PFSK-1 (cell line): ENCODE measurements at regions not wholly inside any gene's neighbourhood (a gene's known extent, or its start where the extent isn't known, plus 50 kb on each side); places are given as distances from the start of the nearest gene placed in this dataset.

Experiments
- FOXP2 ChIP-seq: optimal IDR thresholded peaks from 2 replicates; pipeline ENCODE3; 2011; ENCODE audit warnings: borderline replicate concordance, control low read depth, inconsistent platforms; ENCODE audit not compliant: insufficient read depth; ENCODE audit errors: extremely low read length, extremely low read depth
- POLR2AphosphoS5 ChIP-seq: IDR thresholded peaks from 2 replicates; pipeline ENCODE4 v1.6.1; 2012; ENCODE audit warnings: low read depth, mild to moderate bottlenecking, control low read depth, low read length, moderate library complexity
- REST ChIP-seq, 2 experiments: IDR thresholded peaks; 2 replicates each; pipeline versions ENCODE4 v1.6.1 to v1.8.0; 2011 to 2012; ENCODE audit warnings: low read depth in 2 of 2, low read length in 2 of 2, control low read depth in 1 of 2, inconsistent platforms in 1 of 2, mild to moderate bottlenecking in 1 of 2, moderate library complexity in 1 of 2; ENCODE audit not compliant: insufficient read depth in 1 of 2
- SIN3A ChIP-seq: IDR thresholded peaks from 2 replicates; pipeline ENCODE4 v1.6.1; 2012; ENCODE audit warnings: mild to moderate bottlenecking, low read length, moderate library complexity, borderline replicate concordance; ENCODE audit not compliant: insufficient read depth
- TAF1 ChIP-seq: IDR thresholded peaks from 2 replicates; pipeline ENCODE4 v1.6.1; 2012; ENCODE audit warnings: low read length, control low read depth, borderline replicate concordance; ENCODE audit not compliant: insufficient read depth

GRCh38 chr3:18740631-18741583, 315.8 kb upstream of the SATB1 start:
- no peak for TF ChIP-seq POLR2AphosphoS5
- no peak for TF ChIP-seq SIN3A
- TF ChIP-seq TAF1: no peak

GRCh38 chr3:18739099-18739433, 313.9 kb upstream of the SATB1 start:
- TF ChIP-seq TAF1: no peak

GRCh38 chr3:18738393-18739098, 313.4 kb upstream of the SATB1 start:
- TF ChIP-seq TAF1 (no peak), REST (IDR thresholded peaks at IDR 0.05; ENCODE audit: insufficient read depth in 1 of 2, low read depth in 2 of 2, low read length in 2 of 2) (no peak), SIN3A (no peak), FOXP2 (no peak), POLR2AphosphoS5 (no peak)

GRCh38 chr3:18735005-18735404, 309.9 kb upstream of the SATB1 start:
- TF ChIP-seq REST (IDR thresholded peaks at IDR 0.05; ENCODE audit: insufficient read depth in 1 of 2, low read depth in 2 of 2, low read length in 2 of 2) (no peak), SIN3A (no peak), POLR2AphosphoS5 (no peak), FOXP2 (no peak)

- no peak for TF ChIP-seq FOXP2
- no peak for TF ChIP-seq SIN3A
- TF ChIP-seq REST (IDR thresholded peaks at IDR 0.05; ENCODE audit: insufficient read depth in 1 of 2, low read depth in 2 of 2, low read length in 2 of 2): no peak
- no peak for TF ChIP-seq TAF1
- no peak for TF ChIP-seq POLR2AphosphoS5
Observed at GRCh38 chr3:18734309-18734708, 309.2 kb upstream of the SATB1 start.

GRCh38 chr3:18732474-18732873, 307.3 kb upstream of the SATB1 start:
- TF ChIP-seq REST (IDR thresholded peaks at IDR 0.05; ENCODE audit: insufficient read depth in 1 of 2, low read depth in 2 of 2, low read length in 2 of 2): no peak
- TF ChIP-seq TAF1: no peak
- TF ChIP-seq FOXP2: no peak
- no peak for TF ChIP-seq SIN3A
- TF ChIP-seq POLR2AphosphoS5: no peak
